MM.1S (cell line): ENCODE measurements at regions not wholly inside any gene's neighbourhood (a gene's known extent, or its start where the extent isn't known, plus 50 kb on each side); places are given as distances from the start of the nearest gene placed in this dataset.

ENCODE experiments used
- DNase-seq: peaks from one replicate; pipeline ENCODE4 v3.0.0-alpha.2; 2015
- H2AFZ ChIP-seq: fragments of 300-600 bp; sonication (generic); 2 replicates; pipeline ENCODE4 v1.6.0; 2016; ENCODE audit warnings: antibody characterized with exemption, low read length
- H3F3A ChIP-seq: fragments of 300-600 bp; sonication (generic); 2 replicates; pipeline ENCODE4 v1.6.1; 2016; ENCODE audit warnings: mild to moderate bottlenecking, antibody characterized with exemption, low read length, moderate library complexity, mixed read lengths; ENCODE audit not compliant: insufficient read depth
- H3K27ac ChIP-seq: fragments of 300-600 bp; sonication (generic); 2 replicates; pipeline ENCODE4 v1.5.1; 2016; ENCODE audit warnings: mild to moderate bottlenecking, low read length
- H3K27me3 ChIP-seq: fragments of 300-600 bp; sonication (generic); replicated peaks from 2 replicates; pipeline ENCODE4 v1.6.0; 2016; ENCODE audit warnings: low read length; ENCODE audit not compliant: insufficient read depth
- H3K36me3 ChIP-seq: fragments of 300-600 bp; sonication (generic); replicated peaks from 2 replicates; pipeline ENCODE4 v1.6.1; 2016; ENCODE audit warnings: mild to moderate bottlenecking, low read length, mixed read lengths; ENCODE audit not compliant: insufficient read depth
- H3K4me1 ChIP-seq: fragments of 300-600 bp; sonication (generic); 2 replicates; pipeline ENCODE4 v1.6.1; 2016; ENCODE audit warnings: low read length, mixed read lengths
- H3K4me2 ChIP-seq: fragments of 300-600 bp; sonication (generic); 2 replicates; pipeline ENCODE4 v1.6.0; 2016; ENCODE audit warnings: low read depth, low read length
- H3K4me3 ChIP-seq: fragments of 300-600 bp; sonication (generic); 2 replicates; pipeline ENCODE4 v1.5.1; 2016; ENCODE audit warnings: low read length, mixed read lengths
- H3K79me2 ChIP-seq: fragments of 300-600 bp; sonication (generic); 2 replicates; pipeline ENCODE4 v1.6.1; 2016; ENCODE audit warnings: mixed run types, low read length, mixed read lengths
- H3K9ac ChIP-seq: fragments of 300-600 bp; sonication (generic); 2 replicates; pipeline ENCODE4 v1.6.1; 2016; ENCODE audit warnings: low read length, mixed read lengths
- H3K9me2 ChIP-seq: fragments of 300-600 bp; sonication (generic); replicated peaks from 2 replicates; pipeline ENCODE4 v1.6.1; 2016; ENCODE audit warnings: mild to moderate bottlenecking, low read length, mixed read lengths; ENCODE audit not compliant: insufficient read depth
- H3K9me3 ChIP-seq: fragments of 300-600 bp; sonication (generic); replicated peaks from 2 replicates; pipeline ENCODE4 v1.6.1; 2016; ENCODE audit warnings: mild to moderate bottlenecking, low read length, mixed read lengths; ENCODE audit not compliant: insufficient read depth
- H4K20me1 ChIP-seq: fragments of 300-600 bp; sonication (generic); 2 replicates; pipeline ENCODE4 v1.6.1; 2016; ENCODE audit warnings: mild to moderate bottlenecking, low read length, moderate library complexity, mixed read lengths; ENCODE audit not compliant: insufficient read depth
- EZH2 ChIP-seq: fragments of 300-600 bp; sonication (generic); optimal IDR thresholded peaks from 2 replicates; pipeline ENCODE3; 2017; ENCODE audit warnings: low read depth, mild to moderate bottlenecking, antibody characterized with exemption, low read length, mixed read lengths
- EZH2phosphoT487 ChIP-seq: fragments of 300-600 bp; sonication (generic); IDR thresholded peaks from 2 replicates; pipeline ENCODE4 v1.6.1; 2018; ENCODE audit warnings: antibody characterized with exemption, low read length
- TF ChIP-seq, protein P1 (sequence below): fragments of 300-600 bp; sonication (generic); IDR thresholded peaks from 2 replicates; pipeline ENCODE4 v1.5.1; 2016; ENCODE audit warnings: antibody characterized with exemption, low read length, mixed read lengths

DNA sequence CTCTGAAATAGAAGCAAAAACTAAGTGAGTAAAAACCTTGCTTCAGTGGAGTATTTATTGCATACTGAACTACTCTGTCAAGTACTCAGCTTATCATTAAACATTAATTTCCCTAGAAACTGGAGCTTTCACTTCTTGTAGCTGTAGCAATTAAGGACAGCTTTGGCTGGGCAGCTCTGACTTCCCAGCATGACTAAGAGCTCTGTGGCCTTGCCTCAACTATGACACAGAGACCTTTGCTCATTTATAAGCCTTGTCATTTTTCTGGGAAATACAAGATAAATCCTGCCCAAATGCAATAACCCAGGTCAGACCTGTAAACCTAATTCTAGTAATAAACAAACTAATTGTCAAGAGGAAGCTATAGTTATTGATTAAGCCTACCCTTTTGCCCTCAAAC lies 65.4 kb upstream of the STK32A start:
- Histone ChIP-seq H3K27me3 (no peaks in the 10 kb centered on the region), H3K79me2 (no peaks in the 10 kb centered on the region), H3K36me3 (no peaks in the 10 kb centered on the region), H3K4me1 (peaks cover 23% of the 10 kb centered on the region), H3K9me2 (no peaks in the 10 kb centered on the region), H3F3A (peaks cover 12% of the 10 kb centered on the region), H3K27ac (peak overlapping the region; percentile 77; the same call in 1 of the 2 replicates), H3K9ac (no peak overlapping the region), H4K20me1 (no peaks in the 10 kb centered on the region), H3K4me3 (no peak overlapping the region), H3K9me3 (no peaks in the 10 kb centered on the region), H2AFZ (no peak overlapping the region), H3K4me2 (peak overlapping the region; percentile 11; the same call in 1 of the 2 replicates)
- no peak for DNase-seq
- TF ChIP-seq EZH2 (no peak), EZH2phosphoT487 (no peak)
- TF ChIP-seq, protein P1, sequence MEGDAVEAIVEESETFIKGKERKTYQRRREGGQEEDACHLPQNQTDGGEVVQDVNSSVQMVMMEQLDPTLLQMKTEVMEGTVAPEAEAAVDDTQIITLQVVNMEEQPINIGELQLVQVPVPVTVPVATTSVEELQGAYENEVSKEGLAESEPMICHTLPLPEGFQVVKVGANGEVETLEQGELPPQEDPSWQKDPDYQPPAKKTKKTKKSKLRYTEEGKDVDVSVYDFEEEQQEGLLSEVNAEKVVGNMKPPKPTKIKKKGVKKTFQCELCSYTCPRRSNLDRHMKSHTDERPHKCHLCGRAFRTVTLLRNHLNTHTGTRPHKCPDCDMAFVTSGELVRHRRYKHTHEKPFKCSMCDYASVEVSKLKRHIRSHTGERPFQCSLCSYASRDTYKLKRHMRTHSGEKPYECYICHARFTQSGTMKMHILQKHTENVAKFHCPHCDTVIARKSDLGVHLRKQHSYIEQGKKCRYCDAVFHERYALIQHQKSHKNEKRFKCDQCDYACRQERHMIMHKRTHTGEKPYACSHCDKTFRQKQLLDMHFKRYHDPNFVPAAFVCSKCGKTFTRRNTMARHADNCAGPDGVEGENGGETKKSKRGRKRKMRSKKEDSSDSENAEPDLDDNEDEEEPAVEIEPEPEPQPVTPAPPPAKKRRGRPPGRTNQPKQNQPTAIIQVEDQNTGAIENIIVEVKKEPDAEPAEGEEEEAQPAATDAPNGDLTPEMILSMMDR, result no peak

DNA sequence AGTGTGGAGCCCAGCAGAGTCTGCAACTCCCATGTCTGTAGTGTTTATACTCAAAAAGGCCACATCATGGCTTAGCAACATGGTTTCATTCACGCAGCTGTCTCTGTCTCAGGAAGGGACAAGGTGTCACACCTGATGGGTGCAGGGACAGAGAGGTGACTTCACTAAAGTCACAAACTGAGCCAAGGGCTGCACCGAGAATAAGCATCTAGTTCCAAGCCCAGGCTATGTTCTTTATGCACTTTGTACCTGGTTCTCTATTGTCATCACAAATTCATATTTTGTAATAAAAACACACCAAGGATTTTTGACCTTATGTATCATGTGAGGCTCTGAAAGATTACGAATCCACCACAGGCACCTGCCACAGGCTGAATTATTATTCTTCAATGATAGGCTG lies 64.9 kb upstream of the STK32A start:
- DNase-seq, result peak; percentile 60
- peak overlapping the region; percentile 77 for H3K27ac ChIP-seq
- H3K79me2 ChIP-seq, result no peaks in the 10 kb centered on the region
- peaks cover 12% of the 10 kb centered on the region for H3F3A ChIP-seq
- H3K9me3 ChIP-seq, result no peaks in the 10 kb centered on the region
- H2AFZ ChIP-seq, result no peak overlapping the region
- peak overlapping the region; percentile 11; the same call in 1 of the 2 replicates for H3K4me2 ChIP-seq
- no peaks in the 10 kb centered on the region for H3K27me3 ChIP-seq
- H3K9ac ChIP-seq, result no peak overlapping the region
- H3K9me2 ChIP-seq, result no peaks in the 10 kb centered on the region
- H4K20me1 ChIP-seq, result no peaks in the 10 kb centered on the region
- no peak overlapping the region for H3K4me3 ChIP-seq
- TF ChIP-seq, protein P1, result no peak
- TF ChIP-seq EZH2phosphoT487, result no peak
- no peak for TF ChIP-seq EZH2
- H3K4me1 ChIP-seq, result peaks cover 28% of the 10 kb centered on the region
- H3K36me3 ChIP-seq, result no peaks in the 10 kb centered on the region

- H3K27ac ChIP-seq, result peak overlapping the region; percentile 77; the same call in 1 of the 2 replicates
- DNase-seq, result peak; percentile 83
- peaks cover 28% of the 10 kb centered on the region for H3K4me1 ChIP-seq
- H4K20me1 ChIP-seq, result no peaks in the 10 kb centered on the region
- 0 out of 2 replicates have a peak overlapping the region, but pooled peaks have one; percentile 26 for H3K4me2 ChIP-seq
- H3K9ac ChIP-seq, result no peak overlapping the region; the same call in 1 of the 2 replicates
- H2AFZ ChIP-seq, result peak overlapping the region; percentile 20; the same call in 1 of the 2 replicates
- H3K27me3 ChIP-seq, result no peaks in the 10 kb centered on the region
- H3K9me3 ChIP-seq, result no peaks in the 10 kb centered on the region
- TF ChIP-seq EZH2 (no peak), EZH2phosphoT487 (no peak)
- H3F3A ChIP-seq, result peaks cover 12% of the 10 kb centered on the region
- no peaks in the 10 kb centered on the region for H3K9me2 ChIP-seq
- no peaks in the 10 kb centered on the region for H3K79me2 ChIP-seq
- no peaks in the 10 kb centered on the region for H3K36me3 ChIP-seq
- H3K4me3 ChIP-seq, result no peak overlapping the region
Observed at GRCh38 chr5:147170603-147171002, 64.2 kb upstream of the STK32A start.

DNA sequence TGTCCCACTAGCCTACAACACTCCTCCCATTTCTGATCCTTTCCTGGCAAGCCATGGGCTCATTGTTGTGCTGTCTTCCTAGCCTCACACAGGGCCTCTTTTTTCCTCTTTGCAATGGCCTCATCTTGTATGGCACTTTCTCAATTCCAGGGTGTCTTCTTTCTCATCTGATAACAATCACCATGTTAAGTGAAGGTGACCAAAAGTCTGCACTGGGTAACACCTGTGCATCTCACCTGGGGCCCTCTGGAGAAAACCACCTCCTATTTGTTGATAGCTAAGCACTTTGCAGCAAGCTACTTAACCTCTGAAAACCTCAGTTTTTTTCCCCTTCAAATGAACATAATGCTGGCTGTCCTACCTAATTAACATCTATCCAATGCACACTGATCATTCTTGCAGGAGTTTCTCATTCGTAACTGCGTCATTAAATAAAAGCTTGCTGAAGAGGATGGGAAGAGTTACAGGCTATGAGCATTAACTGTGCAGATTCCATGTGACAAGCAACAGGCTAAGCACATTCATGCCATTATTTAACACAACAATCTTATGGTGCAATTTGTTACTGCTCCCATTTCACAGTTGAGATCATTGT lies 60.1 kb upstream of the STK32A start:
- TF ChIP-seq EZH2phosphoT487, result no peak
- TF ChIP-seq EZH2, result no peak
- TF ChIP-seq, protein P1, result no peak
- Histone ChIP-seq H4K20me1 (no peaks in the 10 kb centered on the region), H3K4me3 (no peak overlapping the region), H3K36me3 (no peaks in the 10 kb centered on the region), H2AFZ (no peak overlapping the region), H3K4me2 (no peak overlapping the region), H3K4me1 (peaks cover 9% of the 10 kb centered on the region; the same call in 1 of the 2 replicates), H3F3A (peaks cover 7% of the 10 kb centered on the region), H3K9ac (no peak overlapping the region), H3K9me2 (no peaks in the 10 kb centered on the region), H3K79me2 (no peaks in the 10 kb centered on the region), H3K27me3 (no peaks in the 10 kb centered on the region), H3K27ac (no peak overlapping the region), H3K9me3 (no peaks in the 10 kb centered on the region)
- DNase-seq, result peak; percentile 56
